ENCODE measurements at regions not wholly inside any gene's neighbourhood (a gene's known extent, or its start where the extent isn't known, plus 50 kb on each side); places are given as distances from the start of the nearest gene placed in this dataset.

- no peak for DNase-seq (ENCODE audit: low spot score)
Observed at GRCh38 chr12:67498991-67499390, 149.6 kb upstream of the DYRK2 start.

- DNase-seq (ENCODE audit: low spot score) = no peak
Observed at GRCh38 chr12:67501362-67501761, 147.2 kb upstream of the DYRK2 start.

GRCh38 chr12:67504026-67504425 is 144.5 kb upstream of the DYRK2 start:
- no peak for DNase-seq (ENCODE audit: low spot score)

- DNase-seq (ENCODE audit: low spot score) = no peak
Observed at GRCh38 chr12:67506739-67507138, 141.8 kb upstream of the DYRK2 start.

- DNase-seq (ENCODE audit: low spot score) = no peak
Observed at GRCh38 chr12:67508830-67509229, 139.7 kb upstream of the DYRK2 start.

GRCh38 chr12:67509666-67510386 is 138.7 kb upstream of the DYRK2 start:
- DNase-seq (ENCODE audit: low spot score) = no peak

GRCh38 chr12:67512061-67512460 is 136.5 kb upstream of the DYRK2 start:
- no peak for DNase-seq (ENCODE audit: low spot score)

GRCh38 chr12:67514502-67514901 is 134.0 kb upstream of the DYRK2 start:
- DNase-seq (ENCODE audit: low spot score) = no peak

GRCh38 chr12:67515679-67516340 is 132.7 kb upstream of the DYRK2 start:
- DNase-seq (ENCODE audit: low spot score) = no peak

- no peak for DNase-seq (ENCODE audit: low spot score)
Observed at GRCh38 chr12:67517181-67517887, 131.2 kb upstream of the DYRK2 start.

- no peak for DNase-seq (ENCODE audit: low spot score)
Observed at GRCh38 chr12:67519484-67520433, 128.8 kb upstream of the DYRK2 start.

GRCh38 chr12:67520606-67521005 is 127.9 kb upstream of the DYRK2 start:
- no peak for DNase-seq (ENCODE audit: low spot score)

GRCh38 chr12:67522222-67522621 is 126.3 kb upstream of the DYRK2 start:
- no peak for DNase-seq (ENCODE audit: low spot score)

GRCh38 chr12:67523538-67523937 is 125.0 kb upstream of the DYRK2 start:
- no peak for DNase-seq (ENCODE audit: low spot score)

- DNase-seq (ENCODE audit: low spot score) = no peak
Observed at GRCh38 chr12:67524861-67525616, 123.5 kb upstream of the DYRK2 start.

- DNase-seq (ENCODE audit: low spot score) = no peak
Observed at GRCh38 chr12:67525617-67525884, 123.0 kb upstream of the DYRK2 start.

GRCh38 chr12:67526129-67526528 is 122.4 kb upstream of the DYRK2 start:
- no peak for DNase-seq (ENCODE audit: low spot score)

- no peak for DNase-seq (ENCODE audit: low spot score)
Observed at GRCh38 chr12:67531051-67531450, 117.5 kb upstream of the DYRK2 start.

GRCh38 chr12:67531501-67531900 is 117.0 kb upstream of the DYRK2 start:
- DNase-seq (ENCODE audit: low spot score) = no peak

GRCh38 chr12:67533159-67533558 is 115.4 kb upstream of the DYRK2 start:
- DNase-seq (ENCODE audit: low spot score) = no peak

GRCh38 chr12:67534046-67534445 is 114.5 kb upstream of the DYRK2 start:
- DNase-seq (ENCODE audit: low spot score) = no peak

- DNase-seq (ENCODE audit: low spot score) = no peak
Observed at GRCh38 chr12:67534681-67535080, 113.9 kb upstream of the DYRK2 start.

Data from globus pallidus (tissue), 1 donor.